Lower leg skin (tissue), 4 donors: ENCODE measurements at regions not wholly inside any gene's neighbourhood (a gene's known extent, or its start where the extent isn't known, plus 50 kb on each side); places are given as distances from the start of the nearest gene placed in this dataset.
"Not testable (repeated sequence)": the region's sequence is repeated elsewhere in the genome, so short reads cannot be mapped to it uniquely, and the experiment has no call there.

Source experiments
- DNase-seq, 2 donors: peaks; one replicate each; pipeline ENCODE4 v3.0.0-alpha.2; 2019; ENCODE audit warnings: low spot score in 2 of 2
- H3K4me3 ChIP-seq: fragments of 200-600 bp; sonication (generic); 2 replicates; pipeline ENCODE4 v1.5.1; 2017; ENCODE audit warnings: mild to moderate bottlenecking, low read depth; ENCODE audit not compliant: poor library complexity, severe bottlenecking
- POLR2A ChIP-seq, 2 donors: fragments of 450-650 bp; IDR thresholded peaks; one replicate each; pipeline ENCODE4 v1.6.1; 2016 to 2017; ENCODE audit warnings: antibody characterized with exemption in 2 of 2, mild to moderate bottlenecking in 1 of 2, moderate library complexity in 1 of 2
- WGBS, 2 donors: methylation state at CpG; one replicate each; pipeline ENCODE4 v1.1.5; 2018; 5-methylcytosine and 5-hydroxymethylcytosine counted together
- intact Hi-C: fragments of 100-400 bp; cut with DNase I; formaldehyde crosslinking; loops from one replicate; pipeline ENCODE4 v1.15.0; 2023; ENCODE audit warnings: low total_unique reads
- TF ChIP-seq, protein P1 (sequence below), 3 donors: fragments of 450-650 bp; IDR thresholded peaks; one replicate each; pipeline ENCODE4 v1.5.1; 2016; ENCODE audit warnings: antibody characterized with exemption in 3 of 3, mild to moderate bottlenecking in 3 of 3, moderate library complexity in 2 of 3

DNA sequence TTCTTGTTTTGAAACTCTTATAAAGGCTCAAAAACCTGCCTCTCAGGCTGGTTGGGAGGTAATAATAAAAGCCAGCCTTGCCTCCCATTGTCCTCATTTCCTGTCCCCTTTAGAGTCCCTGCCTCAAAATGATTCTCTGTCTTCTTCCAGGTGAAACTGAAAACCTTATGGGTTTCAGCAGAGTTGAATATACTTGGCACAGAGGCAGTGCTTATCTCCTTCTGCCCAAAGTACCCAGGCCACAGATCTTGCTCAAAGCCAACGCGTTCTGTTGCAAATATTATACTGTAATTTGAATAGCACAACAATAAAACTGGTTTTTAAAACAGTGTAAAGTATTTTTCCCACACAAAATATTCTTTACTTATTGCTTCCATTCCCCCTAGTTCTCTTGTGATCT is 183.1 kb upstream of the GIMD1 start:
- no peak for TF ChIP-seq POLR2A (IDR thresholded peaks at IDR 0.05)
- TF ChIP-seq, protein P1, sequence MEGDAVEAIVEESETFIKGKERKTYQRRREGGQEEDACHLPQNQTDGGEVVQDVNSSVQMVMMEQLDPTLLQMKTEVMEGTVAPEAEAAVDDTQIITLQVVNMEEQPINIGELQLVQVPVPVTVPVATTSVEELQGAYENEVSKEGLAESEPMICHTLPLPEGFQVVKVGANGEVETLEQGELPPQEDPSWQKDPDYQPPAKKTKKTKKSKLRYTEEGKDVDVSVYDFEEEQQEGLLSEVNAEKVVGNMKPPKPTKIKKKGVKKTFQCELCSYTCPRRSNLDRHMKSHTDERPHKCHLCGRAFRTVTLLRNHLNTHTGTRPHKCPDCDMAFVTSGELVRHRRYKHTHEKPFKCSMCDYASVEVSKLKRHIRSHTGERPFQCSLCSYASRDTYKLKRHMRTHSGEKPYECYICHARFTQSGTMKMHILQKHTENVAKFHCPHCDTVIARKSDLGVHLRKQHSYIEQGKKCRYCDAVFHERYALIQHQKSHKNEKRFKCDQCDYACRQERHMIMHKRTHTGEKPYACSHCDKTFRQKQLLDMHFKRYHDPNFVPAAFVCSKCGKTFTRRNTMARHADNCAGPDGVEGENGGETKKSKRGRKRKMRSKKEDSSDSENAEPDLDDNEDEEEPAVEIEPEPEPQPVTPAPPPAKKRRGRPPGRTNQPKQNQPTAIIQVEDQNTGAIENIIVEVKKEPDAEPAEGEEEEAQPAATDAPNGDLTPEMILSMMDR (IDR thresholded peaks at IDR 0.05): no peak
- 89 to 99% methylated on average over 2 of the region's 2 CpGs for WGBS, 2 donors
- no peak overlapping the region for H3K4me3 ChIP-seq
- intact Hi-C loops: no loop called here
- no peak for DNase-seq

DNA sequence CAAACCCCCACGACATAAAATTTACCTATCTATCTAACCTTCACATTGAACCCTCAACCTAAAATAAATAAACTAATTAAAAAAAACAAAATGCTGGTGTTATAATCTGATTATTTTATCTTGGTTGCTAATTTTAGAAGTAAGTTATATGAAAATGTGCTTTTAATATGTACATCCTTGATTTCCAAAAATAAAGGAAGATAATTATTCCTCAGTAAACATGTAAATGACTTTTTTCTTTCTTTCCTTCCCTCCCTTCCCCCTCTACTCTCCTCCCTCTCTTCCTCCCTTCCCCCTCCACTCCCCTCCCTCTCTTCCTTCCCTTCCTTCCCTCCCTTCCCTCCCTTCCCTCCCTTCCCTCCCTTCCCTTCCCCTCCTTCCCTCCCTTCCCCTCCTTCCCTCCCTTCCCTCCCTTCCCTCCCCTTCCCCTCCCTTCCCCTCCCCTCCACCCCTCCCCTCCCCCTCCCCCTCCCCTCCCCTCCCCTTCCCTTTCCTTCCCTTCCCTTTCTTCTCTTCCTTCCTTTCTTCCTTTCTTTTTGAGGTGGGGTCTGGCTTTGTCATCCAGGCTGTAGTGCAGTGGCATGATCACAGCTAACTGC is 180.0 kb upstream of the GIMD1 start:
- TF ChIP-seq, protein P1 (IDR thresholded peaks at IDR 0.05): no peak
- no peak overlapping the region for H3K4me3 ChIP-seq
- intact Hi-C loops: no loop called here
- DNase-seq: no peak
- WGBS, 2 donors: 78 to 89% methylated on average over 1 of the region's 1 CpG

DNA sequence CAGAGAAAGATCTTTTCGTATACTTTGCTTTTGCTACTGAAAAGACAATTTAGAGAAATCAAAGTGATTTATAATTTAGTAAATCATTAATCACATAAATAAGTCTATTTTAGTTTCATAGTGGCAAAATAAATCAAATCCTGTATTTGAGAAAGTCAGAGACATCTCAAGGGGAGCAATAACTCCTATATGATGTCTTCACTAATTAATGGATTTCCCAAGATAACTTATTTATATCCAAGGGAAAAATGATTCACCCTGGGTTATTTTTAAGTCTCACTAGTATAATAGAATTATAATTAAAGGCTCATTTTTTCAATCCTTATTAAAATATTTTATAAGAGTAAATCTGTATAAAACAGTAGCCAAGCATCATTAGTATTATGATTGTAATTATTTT is 177.8 kb upstream of the GIMD1 start:
- TF ChIP-seq POLR2A (IDR thresholded peaks at IDR 0.05): no peak
- TF ChIP-seq, protein P1 (IDR thresholded peaks at IDR 0.05): no peak
- 47 to 69% methylated on average over 1 of the region's 1 CpG for WGBS, 2 donors

DNA sequence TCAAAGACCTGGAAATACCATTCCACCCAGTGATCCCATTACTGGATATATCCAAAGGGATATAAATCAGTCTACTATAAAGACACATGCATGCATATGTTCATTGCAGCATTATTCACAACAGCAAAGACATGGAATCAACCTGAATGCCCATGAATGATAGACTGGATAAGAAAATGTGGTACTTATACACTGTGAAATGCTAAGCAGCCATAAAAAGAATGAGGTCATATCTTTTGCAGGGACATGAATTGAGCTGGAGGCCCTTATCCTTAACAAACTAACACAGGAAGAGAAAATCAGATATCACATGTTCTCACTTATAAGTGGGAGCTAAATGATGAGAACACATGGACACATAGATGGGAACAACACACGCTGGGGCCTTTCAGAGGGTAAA is 174.0 kb upstream of the GIMD1 start:
- not testable (repeated sequence) for H3K4me3 ChIP-seq

More for the DNA sequence above, 177.8 kb upstream of the GIMD1 start:
- intact Hi-C loops: no loop called here
- no peak overlapping the region for H3K4me3 ChIP-seq
- DNase-seq: no peak

DNA sequence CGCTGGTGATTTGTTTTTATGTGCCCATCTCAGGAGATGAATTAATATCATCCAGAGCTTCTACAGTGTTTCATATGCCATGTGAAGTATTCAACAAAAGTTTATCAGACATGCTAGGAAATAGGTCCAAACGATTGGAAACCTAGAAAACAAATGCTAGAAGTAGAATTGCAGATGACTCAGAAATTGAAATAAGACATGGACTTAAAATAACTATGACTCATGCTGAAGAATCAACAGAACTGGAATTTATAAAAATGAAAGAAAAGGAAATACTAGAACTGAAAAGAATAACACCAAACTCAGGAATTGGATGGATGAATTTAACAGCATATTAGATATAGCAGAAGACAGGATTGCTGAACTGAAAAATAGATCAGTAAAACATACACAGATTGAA is 172.7 kb upstream of the GIMD1 start:
- intact Hi-C loops: no loop called here
- TF ChIP-seq, protein P1 (IDR thresholded peaks at IDR 0.05): no peak
- no peak for TF ChIP-seq POLR2A (IDR thresholded peaks at IDR 0.05)
- no peak overlapping the region for H3K4me3 ChIP-seq
- DNase-seq: no peak
- WGBS, 2 donors: 54 to 59% methylated on average over 2 of the region's 2 CpGs

More for the DNA sequence above, 174.0 kb upstream of the GIMD1 start:
- intact Hi-C loops, DNase-seq: not testable (repeated sequence)
- WGBS, 2 donors: 76 to 81% methylated on average over 1 of the region's 1 CpG

DNA sequence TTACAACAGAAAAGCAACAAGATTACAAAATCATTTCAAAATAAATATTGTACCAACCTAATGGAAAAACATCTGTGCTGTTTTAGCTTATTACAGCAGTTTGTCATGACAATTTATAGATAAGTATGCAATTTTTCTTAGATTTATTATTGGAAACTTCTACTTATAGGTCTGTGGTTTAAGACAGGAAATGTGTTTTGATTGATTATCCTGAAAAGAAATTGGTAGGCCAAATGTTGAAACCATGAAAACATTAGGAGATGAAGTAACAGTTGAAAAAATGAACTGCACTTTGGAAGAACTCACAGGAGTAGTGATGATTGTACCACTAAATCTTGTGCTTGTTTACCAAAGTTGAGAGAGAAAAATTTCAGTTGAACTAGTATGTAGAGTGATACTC is 162.2 kb upstream of the GIMD1 start:
- TF ChIP-seq, protein P1 (IDR thresholded peaks at IDR 0.05): no peak
- no peak for TF ChIP-seq POLR2A (IDR thresholded peaks at IDR 0.05)
- intact Hi-C loops: no loop called here
- no peak overlapping the region for H3K4me3 ChIP-seq
- no peak for DNase-seq
